GM12892 (cell line): ENCODE measurements at regions not wholly inside any gene's neighbourhood (a gene's known extent, or its start where the extent isn't known, plus 50 kb on each side); places are given as distances from the start of the nearest gene placed in this dataset.

Source experiments
- POLR2A ChIP-seq: IDR thresholded peaks from 2 replicates; pipeline ENCODE4 v1.6.1; 2011; ENCODE audit warnings: low read depth, low read length, control low read depth
- POLR2AphosphoS5 ChIP-seq: IDR thresholded peaks from 2 replicates; pipeline ENCODE4 v1.6.1; 2011; ENCODE audit warnings: low read depth, low read length, control low read depth
- TAF1 ChIP-seq: IDR thresholded peaks from 2 replicates; pipeline ENCODE4 v1.6.1; 2011; ENCODE audit warnings: low read depth, mild to moderate bottlenecking, control low read depth, low read length, borderline replicate concordance

DNA sequence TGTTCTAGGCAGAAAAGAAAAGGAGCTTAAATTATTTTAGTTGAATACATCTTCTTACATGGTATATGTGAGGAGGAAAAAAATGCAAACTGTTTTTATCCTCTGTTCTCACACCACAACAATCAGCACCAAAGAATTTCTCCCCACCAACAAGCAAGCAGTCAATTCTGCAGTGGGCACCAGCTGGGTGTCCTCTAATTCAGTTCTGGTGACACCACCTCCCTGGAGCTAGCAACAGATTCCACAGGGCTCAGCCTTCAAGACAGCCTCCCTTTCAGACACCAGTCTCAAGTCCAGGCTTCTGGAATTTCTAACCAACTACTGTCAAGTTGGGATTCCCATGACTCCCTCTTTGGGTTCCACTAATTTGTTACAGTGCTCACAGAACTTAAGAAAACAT is 490.2 kb upstream of the IGFBP3 start:
- TF ChIP-seq POLR2A, result no peak
- no peak for TF ChIP-seq POLR2AphosphoS5
- TF ChIP-seq TAF1, result no peak
